HG02588 (cell line): ENCODE measurements at regions not wholly inside any gene's neighbourhood (a gene's known extent, or its start where the extent isn't known, plus 50 kb on each side); places are given as distances from the start of the nearest gene placed in this dataset.

Source experiments
- ATAC-seq: cut with Tn5 transposase; IDR thresholded peaks from one replicate; pipeline ENCODE4 v1.9.1; 2021; ENCODE audit warnings: mild to moderate bottlenecking, moderate library complexity; ENCODE audit not compliant: unreplicated experiment

- ATAC-seq = no peak
These were observed 160.5 kb upstream of the PRSS58 start for GRCh38 chr7:142418326-142418725.

- ATAC-seq = no peak
These were observed 157.1 kb upstream of the PRSS58 start for GRCh38 chr7:142414915-142415314.

- peak; percentile 80 for ATAC-seq
These were observed 156.3 kb upstream of the PRSS58 start for GRCh38 chr7:142414135-142414534.

GRCh38 chr7:142413280-142414000 lies 155.6 kb upstream of the PRSS58 start:
- ATAC-seq = no peak

- peak; percentile 65 for ATAC-seq
These were observed 154.8 kb upstream of the PRSS58 start for GRCh38 chr7:142412551-142413193.

- ATAC-seq = no peak
These were observed 151.6 kb upstream of the PRSS58 start for GRCh38 chr7:142409471-142409870.

GRCh38 chr7:142408794-142409193 lies 150.9 kb upstream of the PRSS58 start:
- ATAC-seq = no peak

- no peak for ATAC-seq
These were observed 150.2 kb upstream of the PRSS58 start for GRCh38 chr7:142407939-142408570.

GRCh38 chr7:142405122-142405765 lies 147.4 kb upstream of the PRSS58 start:
- ATAC-seq = no peak

- no peak for ATAC-seq
These were observed 144.1 kb upstream of the PRSS58 start for GRCh38 chr7:142401951-142402350.

- no peak for ATAC-seq
These were observed 142.2 kb upstream of the PRSS58 start for GRCh38 chr7:142400042-142400533.

- no peak for ATAC-seq
These were observed 133.5 kb upstream of the PRSS58 start for GRCh38 chr7:142391191-142391992.

- ATAC-seq = no peak
These were observed 131.7 kb upstream of the PRSS58 start for GRCh38 chr7:142389544-142389943.

- peak; percentile 64 for ATAC-seq
These were observed 127.9 kb upstream of the PRSS58 start for GRCh38 chr7:142385491-142386340.

GRCh38 chr7:142384493-142384922 lies 126.7 kb upstream of the PRSS58 start:
- ATAC-seq = peak; percentile 16

- peak; percentile 35 for ATAC-seq
These were observed 126.1 kb upstream of the PRSS58 start for GRCh38 chr7:142383841-142384492.

- ATAC-seq = no peak
These were observed 124.0 kb upstream of the PRSS58 start for GRCh38 chr7:142381727-142382390.

GRCh38 chr7:142380069-142380468 lies 122.2 kb upstream of the PRSS58 start:
- ATAC-seq = no peak
